WTC11 (cell line): ENCODE measurements at regions not wholly inside any gene's neighbourhood (a gene's known extent, or its start where the extent isn't known, plus 50 kb on each side); places are given as distances from the start of the nearest gene placed in this dataset.

Source experiments
- ATAC-seq: fragments of 200-7000 bp; cut with Tn5 transposase; 2 replicates; pipeline ENCODE4 v1.10.0; 2021; ENCODE audit warnings: mild to moderate bottlenecking, moderate library complexity
- CTCF ChIA-PET: fragments of 300-600 bp; sonication (Branson Sonifier 250); formaldehyde crosslinking; loops from one replicate; lab custom pipeline; 2021; ENCODE audit warnings: antibody characterized with exemption; lab: Charles Lee
- POLR2A ChIA-PET: fragments of 350-600 bp; sonication (Branson Sonifier 250); formaldehyde crosslinking; loops from one replicate; lab custom pipeline; 2021; ENCODE audit warnings: antibody characterized with exemption; lab: Charles Lee
- DNase-seq: peaks from one replicate; pipeline ENCODE4 v3.0.0; 2021; ENCODE audit warnings: low spot score
- H3K27ac Mint-ChIP-seq: 2 replicates; pipeline ENCODE4 v1.8.0; 2021; ENCODE audit warnings: mixed read lengths
- H3K27me3 Mint-ChIP-seq: 2 replicates; pipeline ENCODE4 v1.8.0; 2021; ENCODE audit warnings: low read depth, mild to moderate bottlenecking, moderate library complexity, mixed read lengths
- H3K36me3 Mint-ChIP-seq: 2 replicates; pipeline ENCODE4 v1.8.0; 2021; ENCODE audit warnings: mixed read lengths
- H3K4me1 Mint-ChIP-seq: 2 replicates; pipeline ENCODE4 v1.8.0; 2022; ENCODE audit warnings: mixed read lengths
- H3K4me3 Mint-ChIP-seq: 2 replicates; pipeline ENCODE4 v1.8.0; 2021; ENCODE audit warnings: mild to moderate bottlenecking, moderate library complexity, mixed read lengths
- H3K9me3 Mint-ChIP-seq: 2 replicates; pipeline ENCODE4 v1.8.0; 2021; ENCODE audit warnings: mixed read lengths
- ESRRA ChIP-seq: sonication (generic); formaldehyde crosslinking; IDR thresholded peaks from 2 replicates; pipeline ENCODE4 v1.8.1; 2022; ENCODE audit warnings: mild to moderate bottlenecking, missing genetic modification reagents, borderline replicate concordance
- GABPB1 ChIP-seq: sonication (generic); formaldehyde crosslinking; IDR thresholded peaks from 2 replicates; pipeline ENCODE4 v1.8.1; 2023; ENCODE audit warnings: mild to moderate bottlenecking, missing genetic modification reagents
- GRHL2 ChIP-seq: fragments of 250-450 bp; sonication (Bioruptor Pico); IDR thresholded peaks from 2 replicates; pipeline ENCODE4 v1.8.0; 2022; ENCODE audit warnings: mild to moderate bottlenecking, moderate library complexity; ENCODE audit not compliant: insufficient replicate concordance, severe bottlenecking
- JAZF1 ChIP-seq: fragments of 250-450 bp; sonication (Bioruptor Pico); IDR thresholded peaks from 2 replicates; pipeline ENCODE4 v1.9.0; 2021; ENCODE audit warnings: moderate library complexity, mild to moderate bottlenecking, inconsistent platforms
- NFATC4 ChIP-seq: fragments of 250-450 bp; sonication (Bioruptor Pico); IDR thresholded peaks from 2 replicates; pipeline ENCODE4 v1.9.0; 2021; ENCODE audit warnings: mild to moderate bottlenecking
- NFYB ChIP-seq: sonication (generic); formaldehyde crosslinking; conservative IDR thresholded peaks from 2 replicates; pipeline ENCODE4 v1.8.0; 2022; ENCODE audit warnings: low read depth, missing genetic modification reagents
- SMAD3 ChIP-seq: sonication (generic); formaldehyde crosslinking; IDR thresholded peaks from 2 replicates; pipeline ENCODE4 v1.8.0; 2022; ENCODE audit warnings: missing genetic modification reagents, mild to moderate bottlenecking, borderline replicate concordance
- TEAD4 ChIP-seq: sonication (generic); formaldehyde crosslinking; IDR thresholded peaks from 2 replicates; pipeline ENCODE4 v1.8.0; 2022; ENCODE audit warnings: mild to moderate bottlenecking, missing genetic modification reagents
- TP53 ChIP-seq: sonication (generic); formaldehyde crosslinking; IDR thresholded peaks from 2 replicates; pipeline ENCODE4 v1.8.1; 2023; ENCODE audit warnings: mild to moderate bottlenecking, missing genetic modification reagents
- ZNF121 ChIP-seq: sonication (generic); formaldehyde crosslinking; IDR thresholded peaks from 2 replicates; pipeline ENCODE4 v1.8.0; 2023; ENCODE audit warnings: missing genetic modification reagents
- ZNF219 ChIP-seq: sonication (generic); formaldehyde crosslinking; IDR thresholded peaks from 2 replicates; pipeline ENCODE4 v1.8.0; 2023; ENCODE audit warnings: missing genetic modification reagents, mild to moderate bottlenecking, borderline replicate concordance
- ZNF396 ChIP-seq: fragments of 250-450 bp; sonication (Bioruptor Pico); IDR thresholded peaks from 2 replicates; pipeline ENCODE4 v1.8.0; 2021; ENCODE audit warnings: mild to moderate bottlenecking, moderate library complexity, borderline replicate concordance
- ZNF423 ChIP-seq: fragments of 250-450 bp; sonication (Bioruptor Pico); IDR thresholded peaks from 2 replicates; pipeline ENCODE4 v2.1.2; 2022; ENCODE audit warnings: mild to moderate bottlenecking, moderate library complexity
- TF ChIP-seq, protein P1 (sequence below): sonication (generic); formaldehyde crosslinking; IDR thresholded peaks from 2 replicates; pipeline ENCODE4 v1.8.1; 2023; ENCODE audit warnings: mild to moderate bottlenecking, moderate library complexity, missing genetic modification reagents
- TF ChIP-seq, protein P2 (sequence below): fragments of 250-450 bp; sonication (Bioruptor Pico); IDR thresholded peaks from 2 replicates; pipeline ENCODE4 v1.9.0; 2021; ENCODE audit warnings: moderate library complexity, mild to moderate bottlenecking, inconsistent platforms, borderline replicate concordance
- TF ChIP-seq, protein P3 (sequence below): fragments of 250-450 bp; sonication (Bioruptor Pico); conservative IDR thresholded peaks from 2 replicates; pipeline ENCODE4 v1.9.0; 2021; ENCODE audit warnings: mild to moderate bottlenecking
- TF ChIP-seq, protein P4 (sequence below): sonication (generic); formaldehyde crosslinking; IDR thresholded peaks from 2 replicates; pipeline ENCODE4 v1.8.1; 2023; ENCODE audit warnings: mild to moderate bottlenecking, missing genetic modification reagents
- TF ChIP-seq, protein P5 (sequence below): sonication (generic); formaldehyde crosslinking; IDR thresholded peaks from 2 replicates; pipeline ENCODE4 v1.8.1; 2022; ENCODE audit warnings: mild to moderate bottlenecking, moderate library complexity, missing genetic modification reagents
- TF ChIP-seq, protein P6 (sequence below): sonication (generic); formaldehyde crosslinking; IDR thresholded peaks from 2 replicates; pipeline ENCODE4 v1.8.1; 2023; ENCODE audit warnings: mild to moderate bottlenecking, missing genetic modification reagents
- TF ChIP-seq, protein P7 (sequence below): sonication (generic); formaldehyde crosslinking; IDR thresholded peaks from 2 replicates; pipeline ENCODE4 v1.8.1; 2022; ENCODE audit warnings: low read depth, missing genetic modification reagents, borderline replicate concordance
- TF ChIP-seq, protein P8 (sequence below): fragments of 250-450 bp; sonication (Bioruptor Pico); IDR thresholded peaks from 2 replicates; pipeline ENCODE4 v2.1.2; 2022; ENCODE audit warnings: mild to moderate bottlenecking, moderate library complexity
- TF ChIP-seq, protein P9 (sequence below): sonication (generic); formaldehyde crosslinking; IDR thresholded peaks from 2 replicates; pipeline ENCODE4 v1.8.1; 2023; ENCODE audit warnings: mild to moderate bottlenecking, missing genetic modification reagents, moderate library complexity

DNA sequence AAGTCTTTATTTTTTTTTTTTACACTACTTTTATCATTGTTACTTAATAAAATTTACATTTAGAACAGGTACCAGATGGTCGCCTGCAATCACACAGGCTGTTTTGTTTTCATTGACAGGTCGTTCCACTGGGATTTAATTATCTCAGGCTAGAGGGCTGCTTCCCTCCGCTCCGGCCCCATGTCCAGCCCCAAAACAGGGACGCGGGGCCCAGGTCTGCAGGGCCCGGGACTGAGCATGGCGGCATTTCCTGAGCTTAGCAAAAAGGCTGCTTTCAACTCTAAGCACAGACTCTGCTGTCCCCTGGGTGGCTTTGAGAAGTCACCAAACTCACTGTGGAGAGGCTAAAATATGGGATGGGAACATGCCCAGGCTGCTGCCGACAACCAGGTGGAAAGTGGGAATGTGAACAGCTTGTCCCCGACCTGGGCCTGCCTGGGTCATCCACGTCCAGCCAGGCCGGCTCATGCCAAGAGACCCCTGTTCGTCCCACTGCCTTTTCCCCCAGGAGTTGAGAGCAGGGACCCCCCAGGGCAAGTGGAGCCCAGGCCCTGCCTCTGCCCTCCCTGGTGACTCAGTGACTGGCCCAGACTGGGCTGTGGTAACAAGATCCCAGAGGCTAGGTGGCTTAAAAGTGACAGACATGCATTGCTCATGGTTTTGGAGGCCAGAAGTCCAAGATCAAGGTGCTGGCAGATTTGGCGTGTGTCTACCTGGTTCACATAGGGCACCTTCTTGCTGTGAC is 150.0 kb downstream of the SHANK2 start:
- Mint-ChIP-seq H3K9me3 (no peaks in the 10 kb centered on the region), H3K36me3 (peaks cover 30% of the 10 kb centered on the region)
- ATAC-seq (no peak), DNase-seq (no peak)
- CTCF ChIA-PET, result no interaction called here
- no peak for TF ChIP-seq ESRRA
- TF ChIP-seq, protein P1, sequence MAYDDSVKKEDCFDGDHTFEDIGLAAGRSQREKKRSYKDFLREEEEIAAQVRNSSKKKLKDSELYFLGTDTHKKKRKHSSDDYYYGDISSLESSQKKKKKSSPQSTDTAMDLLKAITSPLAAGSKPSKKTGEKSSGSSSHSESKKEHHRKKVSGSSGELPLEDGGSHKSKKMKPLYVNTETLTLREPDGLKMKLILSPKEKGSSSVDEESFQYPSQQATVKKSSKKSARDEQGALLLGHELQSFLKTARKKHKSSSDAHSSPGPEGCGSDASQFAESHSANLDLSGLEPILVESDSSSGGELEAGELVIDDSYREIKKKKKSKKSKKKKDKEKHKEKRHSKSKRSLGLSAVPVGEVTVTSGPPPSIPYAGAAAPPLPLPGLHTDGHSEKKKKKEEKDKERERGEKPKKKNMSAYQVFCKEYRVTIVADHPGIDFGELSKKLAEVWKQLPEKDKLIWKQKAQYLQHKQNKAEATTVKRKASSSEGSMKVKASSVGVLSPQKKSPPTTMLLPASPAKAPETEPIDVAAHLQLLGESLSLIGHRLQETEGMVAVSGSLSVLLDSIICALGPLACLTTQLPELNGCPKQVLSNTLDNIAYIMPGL (CRISPR knock-in tag), result no peak
- no peak for TF ChIP-seq TEAD4 (CRISPR knock-in tag)
- TF ChIP-seq, protein P2, sequence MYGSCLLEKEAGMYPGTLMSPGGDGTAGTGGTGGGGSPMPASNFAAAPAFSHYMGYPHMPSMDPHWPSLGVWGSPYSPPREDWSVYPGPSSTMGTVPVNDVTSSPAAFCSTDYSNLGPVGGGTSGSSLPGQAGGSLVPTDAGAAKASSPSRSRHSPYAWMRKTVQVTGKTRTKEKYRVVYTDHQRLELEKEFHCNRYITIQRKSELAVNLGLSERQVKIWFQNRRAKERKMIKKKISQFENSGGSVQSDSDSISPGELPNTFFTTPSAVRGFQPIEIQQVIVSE (CRISPR knock-in tag), result no peak
- TF ChIP-seq, all 79 proteins: peak for 0
- POLR2A ChIA-PET, result no interaction called here
- Mint-ChIP-seq H3K4me3 (no peak overlapping the region), H3K27ac (no peak overlapping the region), H3K4me1 (peaks cover 4% of the 10 kb centered on the region), H3K27me3 (no peaks in the 10 kb centered on the region)

DNA sequence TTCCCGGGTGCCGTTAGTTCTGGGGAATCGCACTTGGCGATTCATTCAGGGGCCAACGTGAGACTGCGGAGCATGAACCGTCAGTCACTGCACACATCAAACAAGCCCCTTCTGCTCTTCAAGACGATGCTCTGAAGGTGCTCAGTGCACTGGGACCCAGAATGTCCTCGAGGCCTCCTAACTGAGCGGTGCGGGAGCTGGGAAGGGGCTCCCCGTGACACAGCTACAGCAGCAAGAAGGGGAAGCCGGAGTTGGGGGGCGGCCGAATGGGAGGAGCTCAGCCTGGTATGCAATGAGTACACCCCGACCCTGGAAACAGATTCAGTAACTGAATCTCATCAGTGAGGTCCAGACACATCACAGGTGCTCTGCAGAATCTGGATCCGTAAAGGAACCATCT is 150.8 kb downstream of the SHANK2 start:
- Mint-ChIP-seq H3K4me1 (peaks cover 4% of the 10 kb centered on the region), H3K27ac (no peak overlapping the region), H3K36me3 (peaks cover 30% of the 10 kb centered on the region), H3K27me3 (no peaks in the 10 kb centered on the region), H3K4me3 (no peak overlapping the region), H3K9me3 (no peaks in the 10 kb centered on the region)
- ATAC-seq (no peak), DNase-seq (no peak)
- POLR2A ChIA-PET, result no interaction called here
- CTCF ChIA-PET, result no interaction called here
- TF ChIP-seq GABPB1 (no peak), NFATC4 (CRISPR knock-in tag) (no peak), ZNF396 (CRISPR knock-in tag) (no peak), SMAD3 (no peak), ZNF219 (CRISPR knock-in tag) (no peak), ZNF121 (CRISPR knock-in tag) (no peak), TP53 (CRISPR knock-in tag) (no peak), GRHL2 (CRISPR knock-in tag) (no peak), ZNF423 (CRISPR knock-in tag) (no peak), JAZF1 (CRISPR knock-in tag) (no peak), NFYB (no peak)
- TF ChIP-seq, protein P3, sequence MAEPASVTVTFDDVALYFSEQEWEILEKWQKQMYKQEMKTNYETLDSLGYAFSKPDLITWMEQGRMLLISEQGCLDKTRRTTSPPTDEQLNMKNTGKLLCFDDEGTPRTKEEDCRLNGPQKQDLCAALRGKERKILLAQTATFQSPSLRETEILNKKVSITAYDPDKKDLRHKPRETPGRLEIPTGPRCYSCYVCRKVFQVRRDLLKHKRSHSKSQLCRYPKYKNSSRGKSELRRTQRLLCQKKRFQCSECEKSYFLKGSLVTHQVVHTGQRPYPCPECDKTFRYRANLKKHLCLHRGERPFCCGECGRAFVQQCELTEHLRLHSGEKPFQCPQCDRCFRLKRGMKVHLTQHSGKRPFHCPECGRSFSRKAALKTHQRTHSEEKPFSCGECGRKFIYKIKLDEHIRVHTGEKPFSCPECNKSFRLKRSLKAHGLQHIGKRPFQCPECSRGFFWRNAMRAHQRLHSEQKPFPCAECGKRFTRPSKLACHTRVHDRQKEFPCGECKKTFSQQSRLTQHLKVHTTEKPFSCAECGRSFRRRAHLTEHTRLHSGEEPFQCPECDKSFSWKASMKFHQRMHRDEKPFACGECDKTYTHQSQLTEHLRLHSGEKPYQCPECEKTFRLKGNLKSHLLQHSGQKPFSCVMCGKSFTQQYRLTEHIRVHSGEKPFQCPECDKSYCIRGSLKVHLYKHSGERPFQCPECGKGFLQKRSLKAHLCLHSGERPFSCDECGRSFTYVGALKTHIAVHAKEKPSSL, result no peak
- TF ChIP-seq, protein P4, sequence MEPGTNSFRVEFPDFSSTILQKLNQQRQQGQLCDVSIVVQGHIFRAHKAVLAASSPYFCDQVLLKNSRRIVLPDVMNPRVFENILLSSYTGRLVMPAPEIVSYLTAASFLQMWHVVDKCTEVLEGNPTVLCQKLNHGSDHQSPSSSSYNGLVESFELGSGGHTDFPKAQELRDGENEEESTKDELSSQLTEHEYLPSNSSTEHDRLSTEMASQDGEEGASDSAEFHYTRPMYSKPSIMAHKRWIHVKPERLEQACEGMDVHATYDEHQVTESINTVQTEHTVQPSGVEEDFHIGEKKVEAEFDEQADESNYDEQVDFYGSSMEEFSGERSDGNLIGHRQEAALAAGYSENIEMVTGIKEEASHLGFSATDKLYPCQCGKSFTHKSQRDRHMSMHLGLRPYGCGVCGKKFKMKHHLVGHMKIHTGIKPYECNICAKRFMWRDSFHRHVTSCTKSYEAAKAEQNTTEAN (CRISPR knock-in tag), result no peak
- TF ChIP-seq, protein P5, sequence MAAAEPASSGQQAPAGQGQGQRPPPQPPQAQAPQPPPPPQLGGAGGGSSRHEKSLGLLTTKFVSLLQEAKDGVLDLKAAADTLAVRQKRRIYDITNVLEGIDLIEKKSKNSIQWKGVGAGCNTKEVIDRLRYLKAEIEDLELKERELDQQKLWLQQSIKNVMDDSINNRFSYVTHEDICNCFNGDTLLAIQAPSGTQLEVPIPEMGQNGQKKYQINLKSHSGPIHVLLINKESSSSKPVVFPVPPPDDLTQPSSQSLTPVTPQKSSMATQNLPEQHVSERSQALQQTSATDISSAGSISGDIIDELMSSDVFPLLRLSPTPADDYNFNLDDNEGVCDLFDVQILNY (CRISPR knock-in tag), result no peak
- TF ChIP-seq, protein P6, sequence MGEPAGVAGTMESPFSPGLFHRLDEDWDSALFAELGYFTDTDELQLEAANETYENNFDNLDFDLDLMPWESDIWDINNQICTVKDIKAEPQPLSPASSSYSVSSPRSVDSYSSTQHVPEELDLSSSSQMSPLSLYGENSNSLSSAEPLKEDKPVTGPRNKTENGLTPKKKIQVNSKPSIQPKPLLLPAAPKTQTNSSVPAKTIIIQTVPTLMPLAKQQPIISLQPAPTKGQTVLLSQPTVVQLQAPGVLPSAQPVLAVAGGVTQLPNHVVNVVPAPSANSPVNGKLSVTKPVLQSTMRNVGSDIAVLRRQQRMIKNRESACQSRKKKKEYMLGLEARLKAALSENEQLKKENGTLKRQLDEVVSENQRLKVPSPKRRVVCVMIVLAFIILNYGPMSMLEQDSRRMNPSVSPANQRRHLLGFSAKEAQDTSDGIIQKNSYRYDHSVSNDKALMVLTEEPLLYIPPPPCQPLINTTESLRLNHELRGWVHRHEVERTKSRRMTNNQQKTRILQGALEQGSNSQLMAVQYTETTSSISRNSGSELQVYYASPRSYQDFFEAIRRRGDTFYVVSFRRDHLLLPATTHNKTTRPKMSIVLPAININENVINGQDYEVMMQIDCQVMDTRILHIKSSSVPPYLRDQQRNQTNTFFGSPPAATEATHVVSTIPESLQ (CRISPR knock-in tag), result no peak
- TF ChIP-seq, protein P7, sequence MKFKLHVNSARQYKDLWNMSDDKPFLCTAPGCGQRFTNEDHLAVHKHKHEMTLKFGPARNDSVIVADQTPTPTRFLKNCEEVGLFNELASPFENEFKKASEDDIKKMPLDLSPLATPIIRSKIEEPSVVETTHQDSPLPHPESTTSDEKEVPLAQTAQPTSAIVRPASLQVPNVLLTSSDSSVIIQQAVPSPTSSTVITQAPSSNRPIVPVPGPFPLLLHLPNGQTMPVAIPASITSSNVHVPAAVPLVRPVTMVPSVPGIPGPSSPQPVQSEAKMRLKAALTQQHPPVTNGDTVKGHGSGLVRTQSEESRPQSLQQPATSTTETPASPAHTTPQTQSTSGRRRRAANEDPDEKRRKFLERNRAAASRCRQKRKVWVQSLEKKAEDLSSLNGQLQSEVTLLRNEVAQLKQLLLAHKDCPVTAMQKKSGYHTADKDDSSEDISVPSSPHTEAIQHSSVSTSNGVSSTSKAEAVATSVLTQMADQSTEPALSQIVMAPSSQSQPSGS (CRISPR knock-in tag), result no peak
- TF ChIP-seq, protein P8, sequence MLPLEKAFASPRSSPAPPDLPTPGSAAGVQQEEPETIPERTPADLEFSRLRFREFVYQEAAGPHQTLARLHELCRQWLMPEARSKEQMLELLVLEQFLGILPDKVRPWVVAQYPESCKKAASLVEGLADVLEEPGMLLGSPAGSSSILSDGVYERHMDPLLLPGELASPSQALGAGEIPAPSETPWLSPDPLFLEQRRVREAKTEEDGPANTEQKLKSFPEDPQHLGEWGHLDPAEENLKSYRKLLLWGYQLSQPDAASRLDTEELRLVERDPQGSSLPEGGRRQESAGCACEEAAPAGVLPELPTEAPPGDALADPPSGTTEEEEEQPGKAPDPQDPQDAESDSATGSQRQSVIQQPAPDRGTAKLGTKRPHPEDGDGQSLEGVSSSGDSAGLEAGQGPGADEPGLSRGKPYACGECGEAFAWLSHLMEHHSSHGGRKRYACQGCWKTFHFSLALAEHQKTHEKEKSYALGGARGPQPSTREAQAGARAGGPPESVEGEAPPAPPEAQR (CRISPR knock-in tag), result no peak
- TF ChIP-seq, protein P9, sequence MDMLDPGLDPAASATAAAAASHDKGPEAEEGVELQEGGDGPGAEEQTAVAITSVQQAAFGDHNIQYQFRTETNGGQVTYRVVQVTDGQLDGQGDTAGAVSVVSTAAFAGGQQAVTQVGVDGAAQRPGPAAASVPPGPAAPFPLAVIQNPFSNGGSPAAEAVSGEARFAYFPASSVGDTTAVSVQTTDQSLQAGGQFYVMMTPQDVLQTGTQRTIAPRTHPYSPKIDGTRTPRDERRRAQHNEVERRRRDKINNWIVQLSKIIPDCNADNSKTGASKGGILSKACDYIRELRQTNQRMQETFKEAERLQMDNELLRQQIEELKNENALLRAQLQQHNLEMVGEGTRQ (CRISPR knock-in tag), result no peak
